ENCODE measurements at regions not wholly inside any gene's neighbourhood (a gene's known extent, or its start where the extent isn't known, plus 50 kb on each side); places are given as distances from the start of the nearest gene placed in this dataset.
"Not testable (repeated sequence)": the region's sequence is repeated elsewhere in the genome, so short reads cannot be mapped to it uniquely, and the experiment has no call there.

DNA sequence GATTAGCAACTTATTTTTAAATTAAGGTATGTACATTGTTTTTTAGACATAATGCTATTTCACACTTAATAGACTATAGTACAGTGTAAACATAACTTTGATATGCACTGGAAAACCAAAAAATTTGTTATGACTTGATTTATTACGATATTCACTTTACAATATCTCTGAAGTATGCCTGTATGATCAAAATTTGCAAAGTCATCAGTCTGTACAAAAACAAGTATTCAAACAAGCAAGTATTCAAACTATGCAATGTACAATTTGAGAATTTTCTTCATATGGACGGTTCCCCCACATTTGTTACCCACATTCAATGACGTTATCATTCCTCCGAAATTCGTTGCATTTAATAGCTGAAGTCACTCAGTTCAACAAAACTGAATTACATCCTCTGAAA lies 147.9 kb downstream of the AVL9 start:
- DNase-seq (ENCODE audit: low read depth): no peak
- TF ChIP-seq, protein P1, sequence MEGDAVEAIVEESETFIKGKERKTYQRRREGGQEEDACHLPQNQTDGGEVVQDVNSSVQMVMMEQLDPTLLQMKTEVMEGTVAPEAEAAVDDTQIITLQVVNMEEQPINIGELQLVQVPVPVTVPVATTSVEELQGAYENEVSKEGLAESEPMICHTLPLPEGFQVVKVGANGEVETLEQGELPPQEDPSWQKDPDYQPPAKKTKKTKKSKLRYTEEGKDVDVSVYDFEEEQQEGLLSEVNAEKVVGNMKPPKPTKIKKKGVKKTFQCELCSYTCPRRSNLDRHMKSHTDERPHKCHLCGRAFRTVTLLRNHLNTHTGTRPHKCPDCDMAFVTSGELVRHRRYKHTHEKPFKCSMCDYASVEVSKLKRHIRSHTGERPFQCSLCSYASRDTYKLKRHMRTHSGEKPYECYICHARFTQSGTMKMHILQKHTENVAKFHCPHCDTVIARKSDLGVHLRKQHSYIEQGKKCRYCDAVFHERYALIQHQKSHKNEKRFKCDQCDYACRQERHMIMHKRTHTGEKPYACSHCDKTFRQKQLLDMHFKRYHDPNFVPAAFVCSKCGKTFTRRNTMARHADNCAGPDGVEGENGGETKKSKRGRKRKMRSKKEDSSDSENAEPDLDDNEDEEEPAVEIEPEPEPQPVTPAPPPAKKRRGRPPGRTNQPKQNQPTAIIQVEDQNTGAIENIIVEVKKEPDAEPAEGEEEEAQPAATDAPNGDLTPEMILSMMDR (conservative IDR thresholded peaks at IDR 0.05; ENCODE audit: low read length): no peak

DNA sequence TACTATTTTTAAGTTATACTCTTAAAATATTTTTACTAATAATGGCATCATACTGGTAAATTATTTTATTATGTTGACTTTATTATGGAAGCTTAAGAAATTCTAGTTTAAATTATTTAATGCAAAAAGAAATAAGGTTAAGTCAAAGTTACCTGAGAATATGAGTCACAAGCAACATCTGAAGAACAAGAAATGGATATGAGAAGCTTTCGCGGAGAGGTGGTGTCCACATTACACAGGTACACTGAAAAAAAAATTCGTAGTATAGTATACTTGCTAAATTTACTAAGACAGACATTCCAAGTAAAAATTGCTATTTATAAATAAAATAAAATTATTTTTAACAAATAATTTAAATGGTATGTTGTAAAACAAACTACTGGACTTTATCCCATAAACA lies 143.8 kb downstream of the AVL9 start:
- H3K4me3 ChIP-seq (ENCODE audit: low read length): no peak overlapping the region
- no peak for DNase-seq (ENCODE audit: low read depth)
- TF ChIP-seq, protein P1 (conservative IDR thresholded peaks at IDR 0.05; ENCODE audit: low read length): no peak

More for the DNA sequence above, 147.9 kb downstream of the AVL9 start:
- H3K4me3 ChIP-seq (ENCODE audit: low read length): no peak overlapping the region

DNA sequence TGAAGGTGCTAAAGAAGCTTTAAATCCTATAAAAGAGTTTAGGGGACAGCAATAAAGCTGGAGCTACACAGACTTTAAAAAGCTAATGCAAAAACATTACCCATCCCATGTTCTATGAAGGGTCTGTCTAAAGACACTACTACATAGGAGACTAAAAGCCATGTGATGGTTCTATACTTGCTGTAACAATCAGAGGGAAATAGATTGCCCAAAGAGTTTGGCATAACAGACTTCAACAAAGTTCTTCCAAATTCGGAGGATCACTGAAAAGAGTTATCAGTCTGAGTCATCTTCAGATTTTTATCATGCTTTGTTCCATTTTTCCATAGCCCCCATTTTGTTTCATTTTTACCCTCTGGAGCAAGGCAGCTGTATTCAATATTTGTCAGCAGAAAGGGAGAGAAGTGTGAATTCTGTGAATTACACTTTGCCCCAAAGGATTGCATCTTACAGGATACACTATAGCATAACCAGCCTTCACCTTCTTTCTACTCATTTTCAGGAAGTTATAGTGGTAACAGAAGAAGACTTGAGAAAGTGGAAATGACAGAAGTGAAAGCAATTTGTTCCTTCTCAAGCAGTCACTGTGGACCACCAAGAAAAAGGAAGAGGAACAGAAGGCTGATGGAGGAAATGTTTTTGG lies 143.3 kb downstream of the AVL9 start:
- not testable (repeated sequence) for DNase-seq (ENCODE audit: low read depth); H3K4me3 ChIP-seq (ENCODE audit: low read length)
